NCI-H2107 treated with DMSO at 0.1 percent for 48 hours (cell line): ENCODE measurements at regions not wholly inside any gene's neighbourhood (a gene's known extent, or its start where the extent isn't known, plus 50 kb on each side); places are given as distances from the start of the nearest gene placed in this dataset.
"Not testable (repeated sequence)": the region's sequence is repeated elsewhere in the genome, so short reads cannot be mapped to it uniquely, and the experiment has no call there.

ENCODE experiments used
- DNase-seq: peaks from one replicate; lab custom pipeline; 2025; ENCODE audit not compliant: unreplicated experiment; lab: John Stamatoyannopoulos, UW

GRCh38 chr6:78770765-78771164 is 96.6 kb upstream of the IRAK1BP1 start:
- DNase-seq = no peak

DNA sequence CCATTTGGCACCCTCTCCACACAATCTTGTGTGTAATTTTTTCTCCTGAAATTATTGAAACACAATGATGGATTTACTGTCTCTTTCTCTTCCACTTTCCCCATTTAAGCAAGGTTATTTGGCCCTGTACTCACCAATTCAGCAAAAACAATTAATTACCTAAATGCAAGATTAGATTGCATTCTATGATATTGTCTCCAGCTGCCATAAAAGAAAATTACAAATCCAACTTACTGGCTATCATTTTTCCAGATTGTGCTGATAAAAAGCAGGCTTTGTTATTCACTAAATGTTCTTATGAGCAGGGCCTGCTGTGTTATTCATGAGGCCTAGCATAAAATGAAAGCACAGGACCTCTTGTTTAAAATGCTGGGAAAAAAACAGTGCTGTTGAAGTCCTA is 95.8 kb upstream of the IRAK1BP1 start:
- DNase-seq = no peak

GRCh38 chr6:78781001-78781400 is 86.3 kb upstream of the IRAK1BP1 start:
- DNase-seq = no peak

GRCh38 chr6:78783366-78783765 is 84.0 kb upstream of the IRAK1BP1 start:
- DNase-seq = not testable (repeated sequence)

GRCh38 chr6:78797270-78797669 is 70.1 kb upstream of the IRAK1BP1 start:
- no peak for DNase-seq

- DNase-seq = no peak
These were observed 67.7 kb upstream of the IRAK1BP1 start for GRCh38 chr6:78799682-78800081.

DNA sequence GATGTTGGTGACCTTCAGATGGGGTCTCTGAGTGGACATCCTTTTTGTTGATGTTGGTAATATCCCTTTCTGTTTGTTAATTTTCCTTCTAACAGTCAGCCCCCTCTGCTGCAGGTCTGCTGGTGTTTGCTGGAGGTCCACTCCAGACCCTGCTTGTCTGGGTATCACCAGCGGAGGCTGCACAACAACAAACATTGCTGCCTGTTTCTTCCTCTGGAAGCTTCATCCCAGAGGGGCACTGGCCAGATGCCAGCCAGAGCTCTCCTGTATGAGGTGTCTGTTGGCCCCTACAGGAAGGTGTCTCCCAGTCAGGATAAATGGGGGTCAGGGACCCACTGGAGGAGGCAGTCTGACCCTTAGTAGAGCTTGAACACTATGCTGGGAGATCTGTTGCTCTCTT is 60.6 kb upstream of the IRAK1BP1 start:
- not testable (repeated sequence) for DNase-seq

- not testable (repeated sequence) for DNase-seq
These were observed 59.5 kb upstream of the IRAK1BP1 start for GRCh38 chr6:78807655-78808355.

- no peak for DNase-seq
These were observed 58.9 kb upstream of the IRAK1BP1 start for GRCh38 chr6:78808356-78808891.

GRCh38 chr6:78808933-78809332 is 58.4 kb upstream of the IRAK1BP1 start:
- DNase-seq = no peak

DNA sequence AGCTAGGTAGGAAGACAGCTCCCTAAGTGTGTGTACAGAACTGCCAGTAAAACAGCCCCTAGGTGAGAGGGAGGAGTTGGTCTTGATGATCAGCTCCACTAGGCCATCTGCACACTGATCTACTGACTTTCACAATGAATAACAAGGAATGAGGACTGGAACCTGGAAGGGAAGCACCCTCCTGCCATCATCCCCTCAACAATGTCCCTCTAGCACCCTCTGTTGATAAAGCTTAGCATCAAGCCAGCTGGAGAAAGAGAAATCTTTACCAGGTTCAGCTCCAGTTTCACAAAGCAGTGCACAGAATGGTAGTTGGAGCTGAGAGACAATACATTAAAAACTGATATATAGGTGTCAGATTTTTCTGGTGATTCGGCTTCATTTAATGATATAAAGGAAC is 57.2 kb upstream of the IRAK1BP1 start:
- DNase-seq = peak; percentile 16

DNA sequence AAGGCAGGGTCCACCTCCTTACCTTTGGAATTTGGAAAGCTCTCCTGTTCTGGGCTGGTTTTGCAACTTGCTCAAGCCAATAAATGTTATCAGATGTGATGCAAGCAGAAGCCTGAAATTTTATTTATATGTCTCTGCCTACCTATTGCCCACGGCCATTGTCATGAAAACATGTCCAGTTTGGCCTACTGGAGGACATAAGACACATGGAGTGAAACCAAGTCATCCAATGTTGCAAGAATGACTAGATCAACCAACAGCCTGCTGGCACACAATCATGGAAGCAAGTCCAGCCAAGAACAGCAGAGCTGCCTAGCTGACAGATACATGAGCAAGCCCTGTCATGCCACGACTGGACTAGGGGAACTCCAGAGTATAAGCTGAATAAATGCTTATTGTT is 56.7 kb upstream of the IRAK1BP1 start:
- no peak for DNase-seq
